HG03520 (cell line): ENCODE measurements at regions not wholly inside any gene's neighbourhood (a gene's known extent, or its start where the extent isn't known, plus 50 kb on each side); places are given as distances from the start of the nearest gene placed in this dataset.
"Not testable (repeated sequence)": the region's sequence is repeated elsewhere in the genome, so short reads cannot be mapped to it uniquely, and the experiment has no call there.

Source experiments
- ATAC-seq: cut with Tn5 transposase; IDR thresholded peaks from one replicate; pipeline ENCODE4 v1.9.1; 2021; ENCODE audit warnings: mild to moderate bottlenecking, moderate library complexity; ENCODE audit not compliant: unreplicated experiment

DNA sequence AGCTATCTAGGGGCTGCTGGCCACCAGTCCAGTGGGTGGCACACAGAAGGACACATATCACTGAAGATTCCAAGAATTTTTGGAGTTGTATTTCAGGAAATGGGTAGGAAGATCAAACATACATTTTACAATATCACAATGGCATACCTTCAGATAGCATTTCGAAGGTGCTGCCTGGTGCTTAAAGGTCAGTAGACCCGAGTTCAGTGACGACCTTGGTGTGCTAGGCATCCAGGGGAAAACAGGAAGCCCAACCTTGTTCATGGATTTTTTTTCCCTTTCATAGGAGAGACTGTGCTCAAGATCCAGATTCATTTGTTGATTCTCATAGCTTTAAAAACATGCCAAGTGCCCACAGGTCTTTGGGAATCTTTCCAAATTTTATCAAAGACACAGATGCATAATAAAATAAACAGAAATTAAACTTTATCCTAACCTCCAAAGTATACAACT lies 51.0 kb upstream of the RCBTB2 start:
- no peak for ATAC-seq

GRCh38 chr13:48585456-48585840 lies 52.6 kb upstream of the RCBTB2 start:
- ATAC-seq: no peak

GRCh38 chr13:48586591-48587103 lies 53.8 kb upstream of the RCBTB2 start:
- no peak for ATAC-seq

GRCh38 chr13:48588120-48588519 lies 55.2 kb upstream of the RCBTB2 start:
- ATAC-seq: no peak

- no peak for ATAC-seq
Observed at GRCh38 chr13:48590141-48590901, 57.4 kb upstream of the RCBTB2 start.

DNA sequence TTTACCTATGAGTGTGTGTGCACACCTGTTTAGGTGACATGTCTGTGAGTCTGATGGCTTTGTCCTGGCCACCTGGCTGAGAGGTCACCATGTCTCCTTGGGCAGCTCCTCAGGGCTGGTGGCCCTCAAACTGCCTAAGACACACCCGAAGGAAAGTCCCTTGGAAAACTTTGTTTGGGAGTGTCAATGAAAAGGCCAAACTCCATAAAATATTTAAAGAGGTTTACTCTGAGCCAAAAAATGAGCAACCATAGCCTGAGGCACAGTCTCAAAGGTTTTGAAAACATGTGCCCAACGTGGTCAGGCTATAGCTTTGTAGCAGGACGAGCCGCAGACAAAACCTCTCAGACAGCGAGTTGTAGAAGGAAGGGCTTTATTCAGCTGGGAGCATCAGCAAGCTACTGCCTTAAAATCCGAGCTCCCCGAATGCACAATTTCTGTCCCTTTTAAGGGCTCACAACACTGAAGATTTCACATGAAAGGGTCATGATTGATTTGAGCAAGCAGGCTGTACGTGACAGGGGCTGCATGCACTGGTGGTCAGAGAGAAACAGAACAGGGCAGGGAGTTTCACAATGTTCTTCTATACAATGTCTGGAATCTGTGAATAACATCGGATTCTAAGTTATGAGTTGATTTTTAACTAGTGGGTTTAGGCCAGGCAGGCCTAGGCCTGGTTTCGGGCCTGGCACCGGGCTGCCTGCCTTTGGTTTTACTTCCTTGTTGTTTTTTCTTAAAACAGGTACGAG lies 58.4 kb upstream of the RCBTB2 start:
- not testable (repeated sequence) for ATAC-seq

DNA sequence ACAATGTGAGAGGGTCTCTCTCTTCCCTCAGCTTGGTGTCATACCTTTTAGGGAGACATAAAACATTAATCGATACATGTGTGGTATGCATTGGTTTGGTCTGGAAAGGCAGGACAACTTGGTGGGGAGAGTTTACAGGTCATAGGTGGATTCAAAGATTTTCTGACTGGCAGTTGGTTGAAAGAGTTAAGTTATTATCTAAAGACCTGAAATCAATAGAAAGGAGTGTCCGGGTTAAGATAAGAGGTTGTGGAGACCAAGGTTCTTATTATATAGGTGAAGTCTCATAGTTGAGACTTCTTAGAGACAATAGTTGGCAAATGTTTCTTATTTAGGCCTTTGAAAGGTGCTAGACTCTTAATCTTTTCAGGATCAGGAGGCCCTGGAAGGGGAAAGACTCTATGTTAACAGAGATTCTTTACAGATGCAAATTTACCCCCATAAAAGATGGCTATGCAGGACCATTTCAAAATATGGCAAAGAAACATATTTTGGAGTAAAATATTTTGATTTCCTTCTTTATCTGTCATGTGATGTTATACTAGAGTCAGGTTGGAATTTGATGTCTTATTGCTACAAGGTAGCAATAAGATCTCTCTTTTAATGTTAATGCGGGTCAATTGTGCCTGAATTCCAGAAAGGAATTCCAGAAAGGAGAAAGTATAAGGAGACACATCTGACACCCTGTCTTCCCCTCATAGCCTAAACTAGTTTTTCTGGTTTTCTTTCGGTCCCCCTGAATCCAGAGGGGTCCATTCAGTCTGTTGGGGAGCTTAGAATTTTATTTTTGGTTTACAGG lies 59.2 kb upstream of the RCBTB2 start:
- ATAC-seq: no peak

GRCh38 chr13:48592688-48593049 lies 59.8 kb upstream of the RCBTB2 start:
- ATAC-seq: no peak

GRCh38 chr13:48593536-48593935 lies 60.2 kb upstream of the CYSLTR2 start:
- no peak for ATAC-seq

DNA sequence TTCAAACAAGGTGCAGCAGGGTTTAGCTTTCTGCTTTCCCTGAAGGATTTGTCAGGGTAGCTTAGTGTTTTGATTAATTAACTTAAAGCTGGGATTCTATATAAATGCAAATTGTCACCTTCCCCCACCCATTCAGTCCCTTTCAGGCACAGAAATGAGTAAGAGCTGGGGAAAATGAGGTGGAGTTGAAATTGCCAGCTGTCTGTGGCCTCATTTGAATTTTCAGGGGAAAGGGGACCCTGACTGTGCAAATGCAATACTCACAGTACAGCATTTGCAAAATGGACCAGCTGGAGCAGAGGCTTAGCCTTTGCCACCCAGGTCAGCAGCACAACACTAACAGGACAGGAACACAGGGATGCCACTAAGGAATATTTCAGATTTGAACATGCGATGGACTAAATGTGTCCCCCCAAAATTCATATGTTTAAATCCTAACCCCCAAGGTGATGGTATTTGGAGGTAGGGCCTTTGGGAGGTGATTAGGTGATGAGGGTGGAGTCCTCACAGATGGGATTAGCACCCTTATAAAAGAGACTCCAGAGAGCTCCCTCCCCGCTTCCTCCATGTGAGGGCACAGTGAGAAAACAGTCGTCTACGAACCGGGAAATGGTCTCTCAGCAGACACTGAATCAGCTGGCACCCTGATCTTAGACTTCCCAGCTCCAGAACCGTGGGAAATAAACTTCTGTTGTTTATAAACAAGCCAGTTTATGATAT lies 59.5 kb upstream of the CYSLTR2 start:
- ATAC-seq: no peak

DNA sequence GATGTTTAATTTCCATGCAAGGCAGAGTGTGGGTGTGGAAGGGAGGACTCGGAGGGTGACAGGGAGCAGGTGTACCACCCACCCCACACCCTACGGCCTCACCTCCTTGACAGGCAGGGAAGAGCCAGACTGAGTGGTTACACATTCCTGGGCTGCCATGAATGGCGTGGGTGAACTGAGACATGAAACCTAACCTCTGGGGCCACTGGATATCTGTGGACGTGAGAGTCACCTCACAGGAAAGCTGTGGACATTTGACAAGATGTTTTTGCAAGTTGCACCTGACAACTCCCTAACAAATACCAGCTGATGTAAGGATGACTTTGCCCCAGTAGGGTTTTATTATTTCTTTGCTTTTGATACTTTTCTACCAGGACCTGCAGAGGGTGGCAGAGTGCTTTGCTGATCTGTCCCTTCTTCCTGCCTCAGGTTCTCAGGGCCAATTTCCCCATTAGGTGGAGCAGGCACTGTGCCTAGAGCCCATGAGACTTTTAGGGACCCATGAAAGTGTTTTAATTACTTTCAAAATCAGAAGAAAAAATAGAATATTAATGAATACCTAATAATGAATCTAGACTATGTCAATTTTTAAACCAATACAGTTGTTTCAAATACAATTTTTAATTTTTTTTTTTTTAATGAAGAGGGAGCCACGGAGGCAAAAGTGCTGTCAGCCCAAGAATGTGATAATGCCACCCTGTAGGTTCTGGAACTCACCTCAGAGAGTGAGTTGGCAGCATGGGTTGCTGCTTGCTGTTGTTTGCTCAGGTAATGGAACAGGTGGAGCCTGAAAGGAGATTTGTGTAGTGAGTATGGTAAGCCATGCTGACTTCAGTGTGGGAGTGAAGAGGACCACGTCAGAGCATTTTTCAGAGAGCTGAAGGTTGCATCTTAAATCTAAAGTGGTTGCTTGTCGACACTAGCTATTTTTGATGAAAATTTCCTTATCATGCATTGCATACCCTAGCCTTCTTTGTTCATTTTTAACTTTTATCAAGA lies 58.0 kb upstream of the CYSLTR2 start:
- peak; percentile 59 for ATAC-seq

DNA sequence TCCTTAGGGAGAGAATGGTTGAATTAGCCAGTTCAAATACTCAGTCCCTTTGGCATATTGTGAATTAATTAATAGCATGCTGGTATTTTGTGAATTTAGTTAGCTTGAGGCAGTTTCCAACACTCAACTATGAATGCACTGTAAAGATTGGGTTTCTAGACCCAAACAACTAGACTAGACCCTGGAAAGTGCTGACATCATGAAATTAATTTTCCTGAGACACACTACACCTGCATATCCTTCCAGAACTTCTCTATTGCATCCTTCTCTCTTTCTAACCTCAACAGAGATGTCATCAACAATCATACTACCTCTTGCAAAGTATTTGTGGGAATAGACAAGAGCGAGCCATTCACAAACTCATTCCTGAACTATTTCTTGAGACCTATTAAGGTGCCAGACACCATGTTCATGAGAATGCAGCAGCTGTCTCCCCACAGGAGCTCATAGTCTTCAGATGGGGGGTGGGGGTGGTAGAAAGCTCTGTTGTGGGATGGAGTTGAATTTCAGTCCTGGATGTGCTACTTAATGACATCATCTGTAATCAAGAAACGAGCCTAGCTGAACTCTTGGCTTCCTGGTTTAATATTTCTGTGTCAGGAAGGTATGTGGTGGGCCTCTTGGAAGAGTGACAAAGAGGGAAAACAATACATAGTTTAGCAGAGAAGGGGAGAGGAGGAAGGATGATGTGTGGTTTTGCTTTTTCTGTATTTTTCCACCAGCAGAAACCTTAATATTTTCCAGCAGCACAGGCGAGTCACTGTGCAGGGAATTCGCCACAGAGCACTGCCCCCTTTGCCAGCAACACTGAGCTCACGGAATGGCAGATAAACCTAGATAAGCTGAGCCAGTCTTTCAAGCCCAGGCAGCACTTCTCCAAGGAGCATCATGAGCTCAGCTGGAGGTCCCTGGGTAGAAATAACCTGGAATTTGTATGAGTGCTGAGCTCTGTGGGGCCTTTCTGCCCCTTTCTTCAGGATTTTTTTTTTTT lies 53.1 kb upstream of the CYSLTR2 start:
- no peak for ATAC-seq

DNA sequence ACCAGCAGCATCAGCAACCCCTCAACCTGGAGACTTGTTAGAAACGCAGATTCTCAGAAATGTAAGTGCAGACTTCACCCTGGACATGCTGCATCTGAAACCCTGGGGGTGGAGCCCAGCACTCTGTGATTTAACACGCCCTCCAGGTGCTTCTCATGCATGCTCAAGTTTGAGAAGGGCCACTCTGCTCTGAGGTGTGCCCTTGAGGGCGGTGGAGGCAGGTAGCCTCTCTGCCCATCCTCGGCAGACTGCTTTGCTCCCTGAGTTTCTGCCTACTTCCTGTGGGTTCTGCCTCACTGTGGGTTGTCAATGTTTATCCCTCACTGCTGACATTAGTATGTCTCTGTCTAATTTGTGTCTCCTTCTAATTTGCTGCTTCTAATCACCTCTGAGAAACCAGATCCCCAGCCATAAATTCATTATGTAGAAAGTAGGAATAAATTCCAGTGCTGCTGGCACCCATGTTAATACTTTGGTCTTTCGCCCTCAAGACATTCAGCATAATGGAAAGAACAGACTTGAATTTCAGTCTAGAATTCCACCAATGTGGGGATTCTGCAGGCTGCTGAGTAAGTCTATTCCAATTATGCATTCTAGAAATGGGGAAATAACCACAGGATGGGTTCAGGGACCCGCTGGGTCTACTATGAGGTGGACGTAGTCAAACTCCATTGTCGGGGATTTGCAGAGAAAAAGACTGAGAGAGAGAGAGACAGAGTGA lies 51.3 kb upstream of the CYSLTR2 start:
- ATAC-seq: no peak

GRCh38 chr13:48603375-48603774 lies 50.4 kb upstream of the CYSLTR2 start:
- ATAC-seq: no peak
